ENCODE measurements at regions not wholly inside any gene's neighbourhood (a gene's known extent, or its start where the extent isn't known, plus 50 kb on each side); places are given as distances from the start of the nearest gene placed in this dataset.
"Not testable (repeated sequence)": the region's sequence is repeated elsewhere in the genome, so short reads cannot be mapped to it uniquely, and the experiment has no call there.

- not testable (repeated sequence) for DNase-seq
Measured at GRCh38 chr11:134492411-134492810, 80.4 kb upstream of the B3GAT1 start.

DNA sequence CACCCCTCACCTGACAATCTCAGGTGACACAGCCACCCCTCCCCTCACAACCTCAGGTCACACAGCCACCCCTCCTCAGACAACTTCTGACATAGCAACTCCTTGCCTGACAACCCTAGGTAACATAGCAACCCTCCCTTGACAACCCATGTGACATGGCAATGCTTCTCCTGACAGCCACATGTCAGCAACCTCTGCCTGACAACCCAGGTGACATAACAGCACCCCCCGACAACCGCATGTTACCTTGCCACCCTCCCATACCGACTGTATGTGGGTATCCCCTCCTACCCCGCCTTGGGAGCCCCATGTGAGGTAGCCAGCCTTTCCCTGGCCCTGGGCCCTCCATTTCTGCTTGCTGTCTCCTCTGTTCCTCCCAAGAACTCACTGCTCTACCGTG, 77.7 kb upstream of the B3GAT1 start:
- DNase-seq: no peak

- no peak for DNase-seq
Measured at GRCh38 chr11:134488913-134489312, 76.9 kb upstream of the B3GAT1 start.

- no peak for DNase-seq
Measured at GRCh38 chr11:134488512-134488911, 76.5 kb upstream of the B3GAT1 start.

DNA sequence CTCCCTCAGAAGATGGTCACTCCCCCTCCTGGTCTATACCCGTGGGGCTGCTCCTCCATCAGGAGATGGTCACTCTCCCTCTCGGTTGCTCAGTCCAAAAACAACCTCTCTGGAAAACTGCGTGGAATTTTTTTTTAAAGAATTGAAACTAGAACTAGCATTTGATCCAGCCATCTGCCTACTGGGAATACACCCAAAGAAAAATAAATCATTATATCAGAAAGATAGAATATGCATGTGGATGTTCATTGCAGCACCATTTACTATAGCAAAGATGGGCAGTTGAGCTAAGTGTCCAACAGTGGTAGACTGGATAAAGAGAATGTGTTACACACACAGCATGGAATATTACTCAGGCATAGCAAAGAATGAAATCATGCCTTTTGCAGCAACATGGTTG, 75.7 kb upstream of the B3GAT1 start:
- no peak for DNase-seq

GRCh38 chr11:134486704-134487103, 74.7 kb upstream of the B3GAT1 start:
- no peak for DNase-seq

DNA sequence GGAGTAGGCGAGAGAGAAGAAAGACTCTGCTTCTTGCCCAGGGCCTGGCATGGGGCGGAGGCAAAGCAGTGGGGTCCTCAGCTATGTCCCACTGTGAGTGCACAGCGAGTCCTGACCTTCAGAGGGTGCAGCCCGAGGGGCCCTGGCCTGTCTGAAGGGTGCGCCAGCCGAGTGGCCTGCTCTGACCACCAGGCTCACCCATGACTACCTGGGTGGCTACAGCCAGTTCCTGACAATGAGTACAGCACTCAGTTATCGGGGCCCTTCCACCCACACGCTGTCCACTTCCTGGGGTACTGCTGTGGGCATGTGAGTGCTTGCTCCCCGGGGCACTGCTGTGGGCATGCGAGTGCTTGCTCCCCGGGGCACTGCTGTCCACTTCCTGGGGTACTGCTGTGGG, 74.1 kb upstream of the B3GAT1 start:
- no peak for DNase-seq

- DNase-seq: no peak
Measured at GRCh38 chr11:134485316-134485715, 73.3 kb upstream of the B3GAT1 start.

DNA sequence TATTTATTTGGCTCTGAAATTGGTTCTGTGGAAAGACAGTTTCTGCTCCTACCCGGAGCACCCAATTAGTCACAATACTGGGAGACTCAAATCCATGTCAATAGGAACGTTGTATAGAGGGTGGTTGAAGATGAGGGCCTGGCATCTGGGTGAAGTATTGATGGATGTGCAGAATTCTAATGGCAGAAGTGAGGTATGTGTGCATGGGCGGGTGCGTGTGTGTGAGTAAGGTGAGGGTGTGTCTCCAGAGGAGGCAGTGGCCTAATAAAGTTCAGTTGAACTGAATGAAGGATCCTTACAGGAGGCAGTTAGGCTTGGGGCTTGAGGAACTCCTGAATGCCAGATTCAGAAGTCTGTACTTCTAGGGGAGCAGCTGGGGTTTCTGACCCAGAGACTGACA, 71.8 kb upstream of the B3GAT1 start:
- no peak for DNase-seq

GRCh38 chr11:134483291-134483690, 71.2 kb upstream of the B3GAT1 start:
- DNase-seq: no peak

- no peak for DNase-seq
Measured at GRCh38 chr11:134482865-134483264, 70.8 kb upstream of the B3GAT1 start.

- no peak for DNase-seq
Measured at GRCh38 chr11:134481933-134482527, 70.0 kb upstream of the B3GAT1 start.

DNA sequence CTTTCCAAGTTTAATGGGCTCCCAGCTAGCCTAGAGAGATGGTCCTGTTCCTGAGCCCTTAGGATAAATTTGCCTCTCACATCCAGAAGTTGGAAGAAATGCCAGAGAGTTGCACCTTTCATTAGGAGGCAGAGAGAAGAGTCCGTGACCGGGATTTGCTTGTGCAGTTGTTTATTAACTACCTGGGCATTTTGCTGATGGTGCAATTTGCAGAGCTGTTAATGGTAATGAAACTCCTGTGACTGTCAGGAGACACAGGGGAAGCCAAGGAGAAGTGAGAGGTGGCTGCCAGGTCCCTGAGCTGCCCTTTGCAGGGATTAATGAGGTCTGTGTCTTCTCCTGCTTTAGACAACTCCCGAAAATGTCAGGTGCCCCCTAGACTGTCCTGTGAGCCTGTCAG, 69.1 kb upstream of the B3GAT1 start:
- no peak for DNase-seq

DNA sequence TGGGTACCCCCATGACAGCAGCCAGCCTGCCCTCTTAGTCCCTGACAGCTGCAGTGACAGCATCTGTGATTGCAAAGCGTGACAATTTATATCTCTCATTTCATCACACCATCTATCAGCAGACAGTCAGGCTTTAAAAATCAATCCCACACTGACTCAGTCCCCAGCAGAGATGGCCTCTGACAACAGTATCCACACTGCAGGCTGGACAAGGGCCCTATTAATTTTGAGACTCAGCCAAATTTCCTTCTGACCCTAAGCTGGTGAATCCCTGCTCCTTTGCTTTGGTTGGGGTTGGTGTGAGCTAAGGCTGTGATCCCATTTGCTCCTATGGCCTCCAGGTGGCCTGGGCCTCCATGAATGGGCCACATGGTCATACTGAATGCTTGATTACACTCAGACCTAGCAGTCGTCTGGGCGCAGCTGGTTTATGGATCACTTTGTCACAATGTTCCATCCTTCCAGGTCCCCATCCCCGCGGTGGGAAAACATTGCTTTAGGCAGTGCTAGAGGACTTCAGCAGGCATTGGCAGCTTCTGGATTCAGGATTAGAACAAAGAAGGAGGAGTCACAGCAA, 68.2 kb upstream of the B3GAT1 start:
- no peak for DNase-seq

DNA sequence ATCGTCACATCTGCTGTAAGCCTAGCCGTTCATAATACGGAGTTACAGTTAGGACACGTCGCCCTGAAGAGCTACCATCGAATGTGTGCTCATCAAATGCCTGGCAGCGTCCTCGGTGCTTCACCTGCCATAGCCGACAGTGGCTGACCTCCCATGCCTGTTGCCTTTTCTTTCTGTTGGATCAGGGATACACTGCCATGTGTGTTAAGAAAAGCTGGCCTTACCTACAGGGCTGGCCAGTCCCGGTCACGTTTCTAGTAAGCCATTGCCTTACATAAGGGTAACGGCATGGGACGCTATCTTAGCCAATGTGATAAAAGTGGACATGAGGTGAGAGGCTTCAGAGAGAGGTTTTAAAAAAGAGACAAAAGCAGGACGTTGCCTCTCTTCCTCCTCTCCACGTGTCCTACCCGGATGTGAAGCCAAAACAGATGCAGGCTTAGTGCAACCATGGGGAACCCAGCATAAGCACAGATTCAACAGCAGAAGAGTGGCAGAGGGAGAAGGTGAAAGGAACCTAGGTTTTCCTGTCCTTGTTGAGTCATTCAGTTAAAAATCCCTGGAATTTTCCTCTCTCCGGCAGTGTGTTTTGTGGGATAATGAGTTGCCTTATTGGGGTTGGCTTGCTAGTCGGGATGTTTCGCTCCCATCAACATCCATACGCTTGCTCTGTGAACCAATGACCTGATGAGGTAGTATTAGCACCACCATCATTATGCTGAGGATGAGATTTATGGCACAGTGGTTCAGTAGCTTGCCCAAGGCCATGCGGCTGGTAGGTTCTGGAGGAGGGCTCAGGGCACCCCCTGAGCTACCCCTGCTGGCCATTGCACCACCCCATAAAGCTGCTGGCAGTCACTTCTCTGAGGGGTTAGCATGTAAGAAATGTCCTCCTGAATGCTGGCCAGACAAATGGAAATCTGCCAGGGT, 67.4 kb upstream of the B3GAT1 start:
- no peak for DNase-seq

- no peak for DNase-seq
Measured at GRCh38 chr11:134478611-134479010, 66.6 kb upstream of the B3GAT1 start.

DNA sequence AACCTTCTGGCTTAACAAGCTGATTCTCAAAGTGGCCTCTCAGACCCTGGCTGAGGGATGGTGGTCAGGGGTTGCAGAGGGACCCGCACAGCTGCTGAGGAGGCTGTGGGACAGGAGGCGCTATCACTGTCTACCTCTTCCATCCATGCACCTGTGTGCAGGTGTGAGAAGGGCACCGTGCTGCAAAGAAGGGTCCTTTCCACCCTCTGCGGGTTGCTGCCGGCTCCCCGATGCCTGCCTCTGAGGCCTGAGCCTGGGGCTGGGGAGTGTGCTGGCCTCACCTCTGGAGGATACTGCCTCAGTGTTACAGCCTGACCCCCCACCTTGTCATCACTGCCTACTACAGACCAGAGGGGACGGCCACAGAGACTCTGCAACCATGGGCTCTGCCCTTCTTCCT, 66.1 kb upstream of the B3GAT1 start:
- no peak for DNase-seq

GRCh38 chr11:134477486-134477885, 65.4 kb upstream of the B3GAT1 start:
- DNase-seq: no peak

- DNase-seq: no peak
Measured at GRCh38 chr11:134476435-134477021, 64.5 kb upstream of the B3GAT1 start.

DNA sequence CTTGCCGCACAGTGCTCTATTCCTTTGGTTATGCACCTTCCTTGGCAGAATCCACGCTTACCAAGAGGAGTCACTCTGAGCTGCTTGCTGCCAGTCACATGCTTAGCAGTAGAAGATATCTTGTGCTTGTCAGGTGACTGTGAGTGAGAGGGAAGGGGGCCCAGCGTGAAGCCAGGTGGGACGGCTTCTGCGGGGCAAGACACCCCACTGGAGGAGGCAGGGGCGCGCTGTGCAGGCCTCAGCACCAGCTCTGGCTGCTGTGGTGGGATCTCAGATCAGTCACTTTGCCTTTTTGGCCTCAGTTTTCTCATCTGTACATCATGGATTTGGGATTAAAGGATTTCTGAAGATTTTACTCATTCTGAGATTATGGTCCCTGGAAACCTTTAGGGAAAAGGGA, 63.9 kb upstream of the B3GAT1 start:
- DNase-seq: no peak

DNA sequence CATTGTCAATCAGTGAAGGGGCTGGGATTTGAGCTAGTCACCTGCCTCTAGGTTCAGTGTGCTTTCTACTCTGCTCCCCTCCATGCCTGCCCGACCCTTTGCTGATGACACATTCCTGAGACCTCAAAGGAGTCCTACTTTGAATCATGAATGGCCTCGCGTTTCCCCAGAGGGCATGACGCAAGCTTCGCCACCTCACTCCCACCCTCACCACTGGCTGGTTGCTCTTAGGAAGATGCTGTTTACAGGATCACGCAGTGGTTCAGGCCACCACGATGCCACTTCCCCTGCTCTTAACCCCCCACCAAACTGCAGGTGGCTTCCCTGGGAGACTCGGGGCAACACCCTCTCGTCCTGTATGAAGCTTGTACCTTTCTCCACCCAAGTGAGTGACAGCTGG, 62.9 kb upstream of the B3GAT1 start:
- DNase-seq: no peak

DNA sequence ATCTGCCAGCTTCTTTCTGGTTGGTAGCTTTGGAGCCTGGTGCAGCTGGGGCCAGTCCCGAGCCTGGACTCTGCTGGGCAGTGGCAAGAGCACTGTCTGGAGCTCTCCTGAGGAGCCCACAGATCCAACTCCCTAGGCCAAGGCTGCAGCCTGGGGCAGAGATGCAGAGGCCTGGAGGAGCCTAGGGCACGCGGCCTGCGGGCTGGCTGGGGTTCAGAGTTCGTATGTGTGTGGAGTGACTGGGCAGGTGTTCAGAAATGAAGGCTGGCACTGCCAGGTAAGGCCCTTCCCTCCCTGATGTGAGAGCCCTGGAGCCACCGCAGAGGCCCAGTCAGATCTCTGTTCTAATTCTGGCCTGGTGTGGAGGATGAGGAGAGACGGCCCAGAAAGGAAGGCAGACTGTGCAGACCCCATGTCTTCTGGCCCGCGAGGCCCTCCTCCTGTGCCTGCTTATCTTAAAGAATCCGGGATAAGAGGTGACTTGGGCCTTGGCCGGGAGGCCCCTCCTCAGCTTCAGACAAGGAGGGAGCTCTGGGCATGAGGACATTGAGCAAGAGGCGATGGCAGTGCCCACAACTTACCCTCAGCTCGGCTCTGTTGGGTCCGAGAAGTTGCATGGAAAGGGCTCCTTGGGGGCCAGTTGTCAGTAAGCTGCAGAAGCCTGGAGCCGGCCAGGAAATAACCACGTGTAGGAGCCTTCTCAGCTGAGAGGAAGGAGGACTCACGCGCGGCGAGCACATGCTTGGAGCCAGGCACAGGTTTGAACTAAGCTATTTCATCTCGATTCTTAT, 62.2 kb upstream of the B3GAT1 start:
- DNase-seq: no peak

Measured in skin of body (tissue), 1 donor.